BLaER1 (cell line): ENCODE measurements at regions not wholly inside any gene's neighbourhood (a gene's known extent, or its start where the extent isn't known, plus 50 kb on each side); places are given as distances from the start of the nearest gene placed in this dataset.
"Not testable (repeated sequence)": the region's sequence is repeated elsewhere in the genome, so short reads cannot be mapped to it uniquely, and the experiment has no call there.

Experiments used
- H3K27ac ChIP-seq: shearing (Covaris generic); formaldehyde crosslinking; 2 replicates; pipeline ENCODE4 v1.8.1; 2022
- H3K27me3 ChIP-seq: shearing (Covaris generic); formaldehyde crosslinking; 2 replicates; pipeline ENCODE4 v1.8.1; 2022
- H3K36me3 ChIP-seq: shearing (Covaris generic); formaldehyde crosslinking; 2 replicates; pipeline ENCODE4 v1.8.1; 2022
- H3K4me1 ChIP-seq: shearing (Covaris generic); formaldehyde crosslinking; 2 replicates; pipeline ENCODE4 v1.8.1; 2022
- H3K4me2 ChIP-seq: shearing (Covaris generic); formaldehyde crosslinking; 2 replicates; pipeline ENCODE4 v1.8.1; 2022
- H3K4me3 ChIP-seq: shearing (Covaris generic); formaldehyde crosslinking; 2 replicates; pipeline ENCODE4 v1.8.1; 2022
- H3K9ac ChIP-seq: shearing (Covaris generic); formaldehyde crosslinking; 2 replicates; pipeline ENCODE4 v1.8.1; 2022
- H3K9me3 ChIP-seq: shearing (Covaris generic); formaldehyde crosslinking; 2 replicates; pipeline ENCODE4 v1.8.1; 2022
- H4K20me1 ChIP-seq: shearing (Covaris generic); formaldehyde crosslinking; 2 replicates; pipeline ENCODE4 v1.8.1; 2022
- Cebpa-rat ChIP-seq: shearing (Covaris generic); IDR thresholded peaks from 2 replicates; pipeline ENCODE4 v1.8.1; 2022

DNA sequence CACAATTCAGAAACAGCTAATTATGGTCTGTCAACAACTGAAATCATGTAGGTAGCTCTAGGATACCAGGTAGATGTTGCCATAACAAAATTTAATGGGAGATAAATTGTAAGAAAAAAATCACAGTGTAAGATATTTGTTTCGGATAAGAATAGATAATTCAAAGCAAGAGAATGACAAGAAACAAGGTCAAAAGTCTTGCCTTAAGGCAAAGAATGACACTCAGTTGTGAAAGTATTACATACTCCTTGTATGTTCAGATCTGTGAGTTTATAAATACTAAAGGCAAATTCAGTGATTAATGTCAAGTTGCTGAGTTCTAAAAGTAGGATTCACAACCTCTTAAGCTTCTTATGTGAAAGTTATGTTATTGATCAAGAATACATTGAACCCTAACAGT lies 772.2 kb upstream of the SGO1 start:
- no peak overlapping the region for H3K9ac ChIP-seq
- H3K4me1 ChIP-seq = no peaks in the 10 kb centered on the region
- no peaks in the 10 kb centered on the region for H4K20me1 ChIP-seq
- no peak overlapping the region for H3K27ac ChIP-seq
- H3K4me2 ChIP-seq = no peak overlapping the region
- H3K9me3 ChIP-seq = no peaks in the 10 kb centered on the region
- TF ChIP-seq Cebpa-rat = no peak
- no peak overlapping the region for H3K4me3 ChIP-seq
- H3K36me3 ChIP-seq = no peaks in the 10 kb centered on the region
- H3K27me3 ChIP-seq = no peaks in the 10 kb centered on the region

DNA sequence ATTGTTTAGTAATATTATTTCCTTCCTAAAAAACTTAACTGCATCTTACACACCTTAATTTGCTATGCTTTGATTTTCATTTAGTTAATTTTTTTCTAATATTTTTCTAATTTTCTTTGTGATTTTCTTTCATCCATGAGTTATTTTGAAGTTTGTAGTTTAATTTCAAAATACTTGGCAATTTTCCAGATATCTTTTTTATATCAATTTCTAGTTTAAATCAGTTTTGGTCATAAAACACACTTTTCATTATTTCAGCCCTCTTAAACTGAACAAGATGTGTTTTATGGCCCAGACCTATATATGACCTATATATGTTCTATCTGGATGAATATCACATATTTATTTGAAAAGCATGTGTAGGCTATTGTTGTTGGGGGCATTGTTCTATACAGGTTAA lies 759.9 kb upstream of the SGO1 start:
- H3K4me3 ChIP-seq = no peak overlapping the region
- no peaks in the 10 kb centered on the region for H3K36me3 ChIP-seq
- no peaks in the 10 kb centered on the region for H3K27me3 ChIP-seq
- no peaks in the 10 kb centered on the region for H3K4me1 ChIP-seq
- H3K9me3 ChIP-seq = no peaks in the 10 kb centered on the region
- no peak overlapping the region for H3K27ac ChIP-seq
- no peak overlapping the region for H3K9ac ChIP-seq
- no peak overlapping the region for H3K4me2 ChIP-seq
- no peaks in the 10 kb centered on the region for H4K20me1 ChIP-seq
- TF ChIP-seq Cebpa-rat = no peak

DNA sequence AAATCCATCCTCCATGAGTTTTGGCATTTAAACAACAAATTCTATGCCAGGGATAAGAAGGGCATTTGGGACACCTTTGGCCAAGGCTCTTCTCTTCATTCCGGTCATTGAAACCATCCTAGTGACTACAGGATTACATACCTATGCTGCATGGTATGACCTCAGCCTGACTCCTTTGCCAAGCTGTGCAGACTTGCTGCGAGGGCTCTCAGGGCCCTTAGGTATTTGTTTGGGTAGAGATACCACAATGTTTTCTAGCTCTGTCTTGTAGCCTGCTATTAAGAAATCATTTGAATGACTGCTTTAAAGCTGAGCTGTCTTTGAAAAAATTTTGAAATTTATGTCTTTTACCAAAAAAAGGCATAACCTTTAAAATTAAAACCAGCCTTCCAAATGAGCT lies 749.8 kb upstream of the SGO1 start:
- TF ChIP-seq Cebpa-rat = no peak
- no peaks in the 10 kb centered on the region for H3K4me1 ChIP-seq
- no peak overlapping the region for H3K4me3 ChIP-seq
- H3K9me3 ChIP-seq = no peaks in the 10 kb centered on the region
- H3K9ac ChIP-seq = no peak overlapping the region
- H4K20me1 ChIP-seq = no peaks in the 10 kb centered on the region
- H3K27me3 ChIP-seq = no peaks in the 10 kb centered on the region
- no peak overlapping the region for H3K27ac ChIP-seq
- no peaks in the 10 kb centered on the region for H3K36me3 ChIP-seq
- no peak overlapping the region for H3K4me2 ChIP-seq

DNA sequence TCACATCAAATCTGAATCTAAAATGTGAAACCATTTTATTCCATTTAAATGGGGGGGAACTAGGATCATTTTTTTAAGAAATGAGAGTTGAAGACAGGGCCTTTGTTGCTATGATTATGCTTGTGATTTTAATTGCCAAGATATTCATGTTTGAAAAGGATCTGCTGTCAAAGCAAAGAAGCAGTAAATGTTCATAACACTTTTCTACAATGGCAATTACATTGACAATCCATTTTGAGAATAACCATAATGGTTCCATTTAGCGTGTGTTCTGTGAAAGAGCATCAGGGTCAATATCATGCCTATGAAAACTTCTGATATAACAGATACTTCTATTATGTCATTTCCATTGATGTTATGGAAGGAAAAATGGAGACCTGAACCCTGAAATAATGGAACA lies 745.8 kb upstream of the SGO1 start:
- Histone ChIP-seq H3K27me3 (no peaks in the 10 kb centered on the region), H3K4me3 (no peak overlapping the region), H3K4me2 (no peak overlapping the region), H3K4me1 (no peaks in the 10 kb centered on the region), H3K9me3 (no peaks in the 10 kb centered on the region), H3K9ac (no peak overlapping the region), H4K20me1 (no peaks in the 10 kb centered on the region), H3K27ac (no peak overlapping the region), H3K36me3 (no peaks in the 10 kb centered on the region)
- TF ChIP-seq Cebpa-rat = no peak

DNA sequence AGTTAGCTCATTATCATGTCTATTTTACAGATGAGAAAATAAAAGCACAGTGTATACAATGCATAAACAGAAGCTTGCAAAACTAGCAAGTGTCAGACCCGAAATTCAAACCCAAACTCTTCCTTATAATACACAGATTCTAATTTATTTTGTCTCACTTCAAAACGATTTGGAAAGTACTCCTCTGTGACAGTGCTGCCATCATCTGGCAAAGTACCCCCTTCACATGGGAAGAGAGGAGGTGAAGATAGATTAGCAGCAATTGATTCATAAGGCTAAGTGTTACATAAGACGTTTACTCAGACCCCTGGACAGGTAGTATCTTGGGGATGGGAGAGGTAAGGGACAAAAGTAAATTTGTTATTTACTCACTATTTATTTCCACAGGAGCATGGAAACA lies 744.0 kb upstream of the SGO1 start:
- no peak overlapping the region for H3K4me3 ChIP-seq
- no peak overlapping the region for H3K27ac ChIP-seq
- no peak for TF ChIP-seq Cebpa-rat
- no peaks in the 10 kb centered on the region for H3K36me3 ChIP-seq
- H3K27me3 ChIP-seq = no peaks in the 10 kb centered on the region
- no peaks in the 10 kb centered on the region for H3K9me3 ChIP-seq
- H3K4me2 ChIP-seq = no peak overlapping the region
- H4K20me1 ChIP-seq = no peaks in the 10 kb centered on the region
- no peak overlapping the region for H3K9ac ChIP-seq
- H3K4me1 ChIP-seq = no peaks in the 10 kb centered on the region

DNA sequence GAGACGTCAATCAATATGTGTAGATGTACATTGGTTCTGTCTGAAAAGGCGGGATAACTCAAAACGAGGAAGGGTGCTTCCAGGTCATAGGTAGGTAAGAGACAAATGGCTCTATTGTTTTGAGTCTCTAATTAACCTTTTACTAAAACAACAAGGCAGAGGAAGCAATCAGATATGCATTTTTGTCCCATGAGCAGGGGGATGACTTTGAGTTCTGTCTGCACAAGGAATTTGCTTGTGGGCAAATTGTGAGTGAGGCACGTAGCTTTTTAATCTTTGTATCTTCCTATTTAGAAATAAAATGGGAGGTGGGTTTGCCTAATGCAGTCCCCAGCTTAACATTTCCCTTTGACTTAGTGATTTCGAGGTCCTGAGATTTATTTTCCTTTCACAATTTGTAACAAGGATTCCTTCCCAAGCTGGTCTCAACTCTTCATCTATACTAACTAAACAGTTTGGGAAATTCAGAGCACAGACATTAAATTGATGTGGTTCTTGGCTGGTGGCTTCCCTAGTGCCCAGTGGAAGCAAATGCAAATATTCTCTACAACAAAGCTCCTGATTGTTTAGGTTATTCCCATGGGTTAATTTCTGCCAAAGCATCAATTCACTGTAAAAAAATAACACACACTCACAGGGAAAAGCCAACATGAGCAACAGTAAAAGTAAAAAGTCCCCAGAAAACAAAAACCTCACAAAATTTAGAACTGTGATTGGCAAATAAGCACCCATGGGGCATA lies 738.8 kb upstream of the SGO1 start:
- Histone ChIP-seq H3K9ac (no peak overlapping the region), H3K4me1 (no peaks in the 10 kb centered on the region), H3K4me2 (no peak overlapping the region), H3K27me3 (no peaks in the 10 kb centered on the region), H3K9me3 (no peaks in the 10 kb centered on the region), H3K4me3 (no peak overlapping the region), H4K20me1 (no peaks in the 10 kb centered on the region), H3K36me3 (no peaks in the 10 kb centered on the region), H3K27ac (no peak overlapping the region)
- no peak for TF ChIP-seq Cebpa-rat

DNA sequence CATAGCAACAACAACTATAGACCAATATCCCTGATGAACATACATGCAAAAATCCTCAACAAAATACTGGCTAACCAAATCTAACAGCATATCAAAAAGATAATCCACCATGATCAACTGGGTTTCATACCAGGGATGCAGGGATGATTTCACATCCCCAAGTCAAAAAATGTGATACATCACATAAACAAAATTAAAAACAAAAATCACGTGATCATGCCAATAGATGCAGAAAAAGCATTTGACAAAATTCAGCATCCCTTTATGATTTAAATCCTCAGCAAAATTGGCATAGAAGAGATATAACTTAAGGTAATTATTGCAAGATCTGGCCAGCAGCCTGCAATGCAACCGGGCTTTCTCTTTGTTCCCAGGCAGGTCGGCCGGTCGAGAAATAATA lies 735.1 kb upstream of the SGO1 start:
- not testable (repeated sequence) for H3K27me3 ChIP-seq, H4K20me1 ChIP-seq, H3K36me3 ChIP-seq, H3K27ac ChIP-seq, H3K9ac ChIP-seq, H3K4me3 ChIP-seq, H3K4me2 ChIP-seq, H3K4me1 ChIP-seq, H3K9me3 ChIP-seq

DNA sequence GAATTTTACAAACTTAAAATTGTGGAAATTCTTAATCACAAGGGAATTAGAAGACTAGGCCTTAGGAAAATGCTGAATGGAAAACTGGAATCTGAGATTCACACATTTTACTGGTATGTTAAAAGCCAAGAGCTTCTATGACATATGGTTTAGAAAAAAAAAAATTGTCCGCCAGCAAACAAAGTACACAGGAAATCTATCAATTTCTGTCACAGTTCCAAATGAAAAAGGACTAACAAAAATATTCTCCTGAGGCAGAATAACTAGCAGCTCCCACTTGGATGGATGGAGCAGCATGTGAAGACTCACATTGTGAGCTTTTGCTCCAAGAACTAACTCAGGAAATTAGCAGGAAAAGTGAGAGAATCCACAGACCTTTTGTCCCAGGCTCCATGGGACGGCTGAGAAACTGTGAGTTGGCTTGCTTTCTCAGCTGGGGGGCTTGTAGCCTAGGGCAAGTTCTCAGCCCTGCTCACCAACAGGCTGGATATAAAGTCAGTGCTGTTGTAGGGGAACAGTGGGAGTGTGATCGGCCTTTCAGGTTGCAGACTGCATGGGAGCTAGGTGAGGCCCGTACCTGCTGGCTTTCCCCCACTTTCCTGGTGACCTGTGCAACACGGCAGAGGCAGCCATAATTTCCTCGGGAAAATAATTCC lies 731.1 kb upstream of the SGO1 start:
- H3K9me3 ChIP-seq = no peaks in the 10 kb centered on the region
- no peak overlapping the region for H3K4me2 ChIP-seq
- no peaks in the 10 kb centered on the region for H4K20me1 ChIP-seq
- no peak overlapping the region for H3K9ac ChIP-seq
- no peaks in the 10 kb centered on the region for H3K4me1 ChIP-seq
- H3K27ac ChIP-seq = no peak overlapping the region
- H3K36me3 ChIP-seq = no peaks in the 10 kb centered on the region
- no peak overlapping the region for H3K4me3 ChIP-seq
- H3K27me3 ChIP-seq = no peaks in the 10 kb centered on the region
- no peak for TF ChIP-seq Cebpa-rat

DNA sequence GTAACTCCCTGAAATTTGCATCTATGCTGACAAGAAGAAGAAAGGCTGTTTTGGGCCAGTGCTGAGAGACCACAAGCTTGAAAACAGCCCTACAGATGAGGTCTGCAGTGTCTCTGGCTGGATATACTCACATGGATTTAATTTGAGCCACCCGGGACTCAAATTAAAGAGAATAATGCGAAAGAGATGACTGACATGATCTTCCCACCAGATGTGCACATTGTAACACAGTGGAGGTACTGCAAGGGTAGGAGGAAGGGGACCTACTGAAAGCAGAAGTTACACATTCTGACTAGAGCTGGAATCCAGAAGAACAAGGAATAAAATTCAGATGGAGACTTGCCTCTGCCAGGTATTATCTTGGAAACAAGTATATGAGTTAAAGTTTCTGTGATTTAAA lies 728.3 kb upstream of the SGO1 start:
- Histone ChIP-seq H3K9ac (no peak overlapping the region), H3K4me2 (no peak overlapping the region), H3K27ac (no peak overlapping the region), H3K9me3 (no peaks in the 10 kb centered on the region), H3K4me1 (no peaks in the 10 kb centered on the region), H4K20me1 (no peaks in the 10 kb centered on the region), H3K4me3 (no peak overlapping the region), H3K27me3 (no peaks in the 10 kb centered on the region), H3K36me3 (no peaks in the 10 kb centered on the region)
- TF ChIP-seq Cebpa-rat = no peak

DNA sequence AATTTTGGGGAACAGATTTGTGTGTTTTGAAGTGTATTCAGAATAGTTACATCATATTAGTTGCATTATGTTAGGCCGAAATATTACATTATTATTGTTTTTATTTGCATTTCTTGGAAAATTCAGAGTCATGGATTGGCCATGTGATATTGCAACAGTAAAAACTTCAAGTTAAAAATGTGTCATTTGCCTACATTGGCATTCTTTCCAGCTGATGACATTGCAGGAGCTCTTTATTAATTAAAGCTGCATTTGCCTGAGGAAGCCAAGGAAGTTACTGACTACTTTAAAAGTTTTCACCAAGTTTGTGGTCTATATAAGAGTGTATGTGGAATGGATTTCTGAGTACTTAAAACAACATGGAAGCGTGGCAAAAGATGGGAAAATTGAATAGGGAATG lies 726.4 kb upstream of the SGO1 start:
- Histone ChIP-seq H3K4me1 (no peaks in the 10 kb centered on the region), H3K4me3 (no peak overlapping the region), H3K27ac (no peak overlapping the region), H3K27me3 (no peaks in the 10 kb centered on the region), H3K9me3 (no peaks in the 10 kb centered on the region), H4K20me1 (no peaks in the 10 kb centered on the region), H3K9ac (no peak overlapping the region), H3K4me2 (no peak overlapping the region), H3K36me3 (no peaks in the 10 kb centered on the region)
- no peak for TF ChIP-seq Cebpa-rat

DNA sequence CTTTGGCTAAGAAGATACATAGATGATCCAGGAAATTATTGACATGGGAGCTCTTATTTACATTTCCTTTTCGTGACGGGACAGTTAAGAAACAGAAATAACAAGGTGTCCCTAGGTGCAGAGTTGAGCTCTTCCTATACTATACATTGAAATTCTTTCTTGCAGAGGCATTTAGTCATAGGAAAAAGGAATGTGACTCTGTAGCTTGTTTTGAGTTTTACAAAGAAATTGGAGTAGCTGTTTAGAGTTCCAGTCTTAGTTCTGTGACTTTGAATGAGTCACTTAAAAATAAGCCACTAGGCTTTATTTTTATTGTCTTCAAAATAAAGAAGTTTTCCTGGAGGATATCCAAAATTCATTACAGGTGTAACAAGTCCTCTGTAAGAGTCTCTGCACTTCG lies 723.5 kb upstream of the SGO1 start:
- H4K20me1 ChIP-seq = no peaks in the 10 kb centered on the region
- H3K4me3 ChIP-seq = no peak overlapping the region
- no peaks in the 10 kb centered on the region for H3K27me3 ChIP-seq
- no peak overlapping the region for H3K27ac ChIP-seq
- TF ChIP-seq Cebpa-rat = no peak
- no peaks in the 10 kb centered on the region for H3K9me3 ChIP-seq
- H3K4me1 ChIP-seq = no peaks in the 10 kb centered on the region
- no peaks in the 10 kb centered on the region for H3K36me3 ChIP-seq
- H3K4me2 ChIP-seq = no peak overlapping the region
- H3K9ac ChIP-seq = no peak overlapping the region
